ENCODE measurements at regions not wholly inside any gene's neighbourhood (a gene's known extent, or its start where the extent isn't known, plus 50 kb on each side); places are given as distances from the start of the nearest gene placed in this dataset.

GRCh38 chrX:65273152-65273551 lies 261.4 kb downstream of the LAS1L start:
- no peak for DNase-seq (ENCODE audit: low spot score)
- H3K9me3 ChIP-seq (ENCODE audit: control insufficient read depth in 4 of 4, low read length in 3 of 4) = peaks cover 0 to 18% (median 14%) of the 10 kb centered on the region in 4 donors

GRCh38 chrX:65266482-65266881 lies 268.1 kb downstream of the LAS1L start:
- no peaks in the 10 kb centered on the region for H3K4me1 ChIP-seq (ENCODE audit: control insufficient read depth in 4 of 4, insufficient read depth in 4 of 4, low read length in 3 of 4)
- no peak for DNase-seq (ENCODE audit: low spot score)
- no peak for TF ChIP-seq HNF4A (conservative IDR thresholded peaks at IDR 0.05)
- no peak for TF ChIP-seq NR2F2 (IDR thresholded peaks at IDR 0.05)
- TF ChIP-seq RAD21 (IDR thresholded peaks at IDR 0.05) = no peak
- no peak for TF ChIP-seq YY1 (IDR thresholded peaks at IDR 0.05)
- TF ChIP-seq ZBTB33 (IDR thresholded peaks at IDR 0.05) = no peak
- no peak for TF ChIP-seq SP1 (IDR thresholded peaks at IDR 0.05)
- no peak for TF ChIP-seq FOXA1 (IDR thresholded peaks at IDR 0.05)
- no peak for TF ChIP-seq RXRA (IDR thresholded peaks at IDR 0.05)
- TF ChIP-seq REST (IDR thresholded peaks at IDR 0.05) = no peak
- no peak for TF ChIP-seq EGR1 (IDR thresholded peaks at IDR 0.05; ENCODE audit: low read depth in 2 of 2)
- no peaks in the 10 kb centered on the region for H3K36me3 ChIP-seq (ENCODE audit: control insufficient read depth in 4 of 4, insufficient read depth in 3 of 4, low read depth in 1 of 4, low read length in 3 of 4)
- H3K27me3 ChIP-seq (ENCODE audit: control insufficient read depth in 4 of 4, insufficient read depth in 4 of 4, low read length in 3 of 4) = no peaks in the 10 kb centered on the region
- WGBS = 97% methylated on average over 2 of the region's 2 CpGs
- no peak overlapping the region for H3K27ac ChIP-seq (ENCODE audit: low read depth in 1 of 2, low read length in 2 of 2)
- H3K9me3 ChIP-seq (ENCODE audit: control insufficient read depth in 4 of 4, low read length in 3 of 4) = no peaks in the 10 kb centered on the region
- no peak overlapping the region for H3K9ac ChIP-seq (ENCODE audit: low read depth in 1 of 2, low read length in 2 of 2)
- no peak overlapping the region for H3K4me3 ChIP-seq (ENCODE audit: low read depth in 1 of 3, low read length in 3 of 3)

More at GRCh38 chrX:65273152-65273551, 261.4 kb downstream of the LAS1L start:
- no peak overlapping the region for H3K4me3 ChIP-seq (ENCODE audit: low read depth in 1 of 3, low read length in 3 of 3)
- H3K36me3 ChIP-seq (ENCODE audit: control insufficient read depth in 4 of 4, insufficient read depth in 3 of 4, low read depth in 1 of 4, low read length in 3 of 4) = no peaks in the 10 kb centered on the region
- H3K27me3 ChIP-seq (ENCODE audit: control insufficient read depth in 4 of 4, insufficient read depth in 4 of 4, low read length in 3 of 4) = no peaks in the 10 kb centered on the region
- no peaks in the 10 kb centered on the region for H3K4me1 ChIP-seq (ENCODE audit: control insufficient read depth in 4 of 4, insufficient read depth in 4 of 4, low read length in 3 of 4)
- no peak overlapping the region for H3K27ac ChIP-seq (ENCODE audit: low read depth in 1 of 2, low read length in 2 of 2)
- no peak overlapping the region for H3K9ac ChIP-seq (ENCODE audit: low read depth in 1 of 2, low read length in 2 of 2)
- TF ChIP-seq SP1 (IDR thresholded peaks at IDR 0.05) (no peak), EGR1 (IDR thresholded peaks at IDR 0.05; ENCODE audit: low read depth in 2 of 2) (no peak), FOXA1 (IDR thresholded peaks at IDR 0.05) (no peak), REST (IDR thresholded peaks at IDR 0.05) (no peak), HNF4G (IDR thresholded peaks at IDR 0.05) (no peak)
